ENCODE measurements at regions not wholly inside any gene's neighbourhood (a gene's known extent, or its start where the extent isn't known, plus 50 kb on each side); places are given as distances from the start of the nearest gene placed in this dataset.
A peak's percentile ranks its signal among the peaks of the same experiment; 100 is the strongest.

GRCh38 chrX:7223271-7223670 is 75.3 kb upstream of the PUDP start:
- no peaks in the 10 kb centered on the region for H3K79me2 ChIP-seq (ENCODE audit: insufficient read depth, low read length)
- H3K4me1 ChIP-seq (ENCODE audit: insufficient read depth, low read length, severe bottlenecking) = peaks cover 65% of the 10 kb centered on the region

GRCh38 chrX:7220121-7220520 is 72.2 kb upstream of the PUDP start:
- Histone ChIP-seq H3K79me2 (ENCODE audit: insufficient read depth, low read length) (no peaks in the 10 kb centered on the region), H3F3A (ENCODE audit: insufficient read depth, low read length) (no peaks in the 10 kb centered on the region), H3K4me1 (ENCODE audit: insufficient read depth, low read length, severe bottlenecking) (peaks cover 56% of the 10 kb centered on the region), H3K27me3 (ENCODE audit: insufficient read depth, low read length) (no peaks in the 10 kb centered on the region), H3K9ac (ENCODE audit: low read length) (no peak overlapping the region), H2AFZ (ENCODE audit: low read length) (no peak overlapping the region), H3K4me3 (ENCODE audit: low read depth, low read length, poor library complexity, severe bottlenecking) (no peak overlapping the region), H4K20me1 (ENCODE audit: insufficient read depth, low read length) (no peaks in the 10 kb centered on the region), H3K27ac (ENCODE audit: low read depth, low read length, poor library complexity, severe bottlenecking) (peak overlapping the region; percentile 57), H3K9me2 (ENCODE audit: low read depth, low read length) (no peaks in the 10 kb centered on the region), H3K36me3 (ENCODE audit: insufficient read depth, low read length) (no peaks in the 10 kb centered on the region), H3K9me3 (ENCODE audit: low read length) (no peaks in the 10 kb centered on the region), H3K4me2 (ENCODE audit: low read length) (peak overlapping the region; percentile 42; the same call in 1 of the 2 replicates)
- TF ChIP-seq EZH2 (IDR thresholded peaks at IDR 0.05; ENCODE audit: borderline replicate concordance, low read length) (no peak), CTCF (IDR thresholded peaks at IDR 0.05; ENCODE audit: low read length) (no peak)

More at GRCh38 chrX:7223271-7223670, 75.3 kb upstream of the PUDP start:
- H4K20me1 ChIP-seq (ENCODE audit: insufficient read depth, low read length) = no peaks in the 10 kb centered on the region
- no peak overlapping the region for H2AFZ ChIP-seq (ENCODE audit: low read length)
- no peaks in the 10 kb centered on the region for H3K9me3 ChIP-seq (ENCODE audit: low read length)
- H3K27me3 ChIP-seq (ENCODE audit: insufficient read depth, low read length) = no peaks in the 10 kb centered on the region
- no peaks in the 10 kb centered on the region for H3K9me2 ChIP-seq (ENCODE audit: low read depth, low read length)
- TF ChIP-seq EZH2 (IDR thresholded peaks at IDR 0.05; ENCODE audit: borderline replicate concordance, low read length) (no peak), CTCF (IDR thresholded peaks at IDR 0.05; ENCODE audit: low read length) (no peak)
- no peaks in the 10 kb centered on the region for H3K36me3 ChIP-seq (ENCODE audit: insufficient read depth, low read length)
- peak overlapping the region; percentile 52 for H3K27ac ChIP-seq (ENCODE audit: low read depth, low read length, poor library complexity, severe bottlenecking)
- H3F3A ChIP-seq (ENCODE audit: insufficient read depth, low read length) = no peaks in the 10 kb centered on the region
- no peak overlapping the region for H3K9ac ChIP-seq (ENCODE audit: low read length)
- no peak overlapping the region for H3K4me3 ChIP-seq (ENCODE audit: low read depth, low read length, poor library complexity, severe bottlenecking)
- H3K4me2 ChIP-seq (ENCODE audit: low read length) = no peak overlapping the region

- peak overlapping the region; percentile 19; the same call in 1 of the 2 replicates for H3K9ac ChIP-seq (ENCODE audit: low read length)
- peak overlapping the region; percentile 42 for H3K4me2 ChIP-seq (ENCODE audit: low read length)
- H4K20me1 ChIP-seq (ENCODE audit: insufficient read depth, low read length) = no peaks in the 10 kb centered on the region
- TF ChIP-seq CTCF (IDR thresholded peaks at IDR 0.05; ENCODE audit: low read length) (no peak), EZH2 (IDR thresholded peaks at IDR 0.05; ENCODE audit: borderline replicate concordance, low read length) (no peak)
- no peaks in the 10 kb centered on the region for H3K79me2 ChIP-seq (ENCODE audit: insufficient read depth, low read length)
- H3K27me3 ChIP-seq (ENCODE audit: insufficient read depth, low read length) = no peaks in the 10 kb centered on the region
- peak overlapping the region; percentile 8 for H3K4me3 ChIP-seq (ENCODE audit: low read depth, low read length, poor library complexity, severe bottlenecking)
- peaks cover 47% of the 10 kb centered on the region for H3K4me1 ChIP-seq (ENCODE audit: insufficient read depth, low read length, severe bottlenecking)
- peak overlapping the region; percentile 57 for H3K27ac ChIP-seq (ENCODE audit: low read depth, low read length, poor library complexity, severe bottlenecking)
- no peaks in the 10 kb centered on the region for H3K9me2 ChIP-seq (ENCODE audit: low read depth, low read length)
- no peaks in the 10 kb centered on the region for H3K36me3 ChIP-seq (ENCODE audit: insufficient read depth, low read length)
- no peaks in the 10 kb centered on the region for H3F3A ChIP-seq (ENCODE audit: insufficient read depth, low read length)
- H2AFZ ChIP-seq (ENCODE audit: low read length) = no peak overlapping the region
- no peaks in the 10 kb centered on the region for H3K9me3 ChIP-seq (ENCODE audit: low read length)
These were observed 71.3 kb upstream of the PUDP start for GRCh38 chrX:7219153-7219705.
